IMR-90 (cell line): ENCODE measurements at regions not wholly inside any gene's neighbourhood (a gene's known extent, or its start where the extent isn't known, plus 50 kb on each side); places are given as distances from the start of the nearest gene placed in this dataset.

ENCODE experiments used
- ATAC-seq: fragments of 200-7000 bp; cut with Tn5 transposase; 2 replicates; pipeline ENCODE4 v1.9.1; 2020; ENCODE audit warnings: low read depth, mild to moderate bottlenecking, moderate library complexity
- BruUV-seq: library from RNA; stranded (reverse); fragments of 400-500 nt; replicated peaks from 2 replicates; lab custom pipeline; 2021; lab: Mats Ljungman, UMichigan
- CTCF ChIA-PET: fragments of 300-600 bp; formaldehyde crosslinking; extraction: SDS; loops from one replicate; lab custom pipeline; 2021; ENCODE audit warnings: antibody characterized with exemption; lab: Yijun Ruan, JAX
- POLR2A ChIA-PET: fragments of 300-600 bp; sonication (Branson Sonifier 250); formaldehyde crosslinking; loops from one replicate; lab custom pipeline; 2022; ENCODE audit warnings: antibody characterized with exemption; ENCODE audit not compliant: unreplicated experiment; lab: Charles Lee
- DNase-seq: peaks from one replicate; pipeline ENCODE4 v3.0.0; 2013
- H2AFZ ChIP-seq: replicated peaks from 2 replicates; pipeline ENCODE3; 2013; ENCODE audit warnings: low read length, mild to moderate bottlenecking; ENCODE audit not compliant: poor library complexity
- H2AK5ac ChIP-seq: 2 replicates; pipeline ENCODE4 v1.6.1; 2013; ENCODE audit warnings: low read depth, low read length, inconsistent platforms
- H2AK9ac ChIP-seq: replicated peaks from 2 replicates; pipeline ENCODE3; 2013; ENCODE audit warnings: mild to moderate bottlenecking, low read depth, low read length, moderate library complexity; ENCODE audit not compliant: poor library complexity
- H2BK120ac ChIP-seq: 2 replicates; pipeline ENCODE4 v1.6.1; 2013; ENCODE audit warnings: low read depth, low read length, inconsistent platforms
- H2BK15ac ChIP-seq: 3 replicates; pipeline ENCODE4 v1.6.1; 2013; ENCODE audit warnings: low read depth, low read length, inconsistent platforms
- H2BK20ac ChIP-seq: 2 replicates; pipeline ENCODE4 v1.6.1; 2013; ENCODE audit warnings: low read depth, mild to moderate bottlenecking, inconsistent platforms, low read length, moderate library complexity
- H2BK5ac ChIP-seq: 2 replicates; pipeline ENCODE4 v1.6.1; 2013; ENCODE audit warnings: mild to moderate bottlenecking, low read depth, low read length, inconsistent platforms; ENCODE audit not compliant: poor library complexity, severe bottlenecking
- H3K14ac ChIP-seq: replicated peaks from 2 replicates; pipeline ENCODE4 v1.6.1; 2013; ENCODE audit warnings: low read depth, low read length, inconsistent platforms
- H3K18ac ChIP-seq: 2 replicates; pipeline ENCODE4 v1.6.1; 2013; ENCODE audit warnings: low read depth, low read length, control low read depth
- H3K23ac ChIP-seq: 2 replicates; pipeline ENCODE4 v1.6.1; 2013; ENCODE audit warnings: low read depth, low read length, inconsistent platforms
- H3K27ac ChIP-seq: 2 replicates; pipeline ENCODE4 v1.5.1; 2013; ENCODE audit warnings: mild to moderate bottlenecking, control low read depth, low read length; ENCODE audit not compliant: insufficient read depth
- H3K27me3 ChIP-seq: 2 replicates; pipeline ENCODE4 v1.6.1; 2013; ENCODE audit warnings: low read length; ENCODE audit not compliant: control insufficient read depth, insufficient read depth
- H3K36me3 ChIP-seq: 2 replicates; pipeline ENCODE4 v1.6.1; 2013; ENCODE audit warnings: low read length, mixed read lengths; ENCODE audit not compliant: control insufficient read depth, insufficient read depth
- H3K4ac ChIP-seq: 2 replicates; pipeline ENCODE4 v1.6.1; 2013; ENCODE audit warnings: low read depth, low read length, inconsistent platforms
- H3K4me1 ChIP-seq: 2 replicates; pipeline ENCODE4 v1.6.1; 2013; ENCODE audit warnings: low read length, mixed read lengths; ENCODE audit not compliant: control insufficient read depth, insufficient read depth
- H3K4me2 ChIP-seq: 2 replicates; pipeline ENCODE4 v1.6.1; 2013; ENCODE audit warnings: low read depth, mild to moderate bottlenecking, control low read depth, low read length, moderate library complexity
- H3K4me3 ChIP-seq: 2 replicates; pipeline ENCODE4 v1.5.1; 2013; ENCODE audit warnings: low read depth, mild to moderate bottlenecking, control low read depth, low read length, moderate library complexity; ENCODE audit not compliant: insufficient read depth
- H3K56ac ChIP-seq: 2 replicates; pipeline ENCODE4 v1.6.1; 2013; ENCODE audit warnings: low read length, inconsistent platforms; ENCODE audit not compliant: insufficient read depth; ENCODE audit errors: extremely low read depth
- H3K79me1 ChIP-seq, 2 experiments: 2 replicates each; pipeline ENCODE4 v1.6.1; 2013; ENCODE audit warnings: low read length in 2 of 2, inconsistent platforms in 1 of 2, low read depth in 1 of 2
- H3K9ac ChIP-seq: 2 replicates; pipeline ENCODE4 v1.6.1; 2013; ENCODE audit warnings: low read depth, low read length, control low read depth
- H3K9me1 ChIP-seq: 2 replicates; pipeline ENCODE4 v1.6.1; 2013; ENCODE audit warnings: low read length, inconsistent platforms; ENCODE audit not compliant: insufficient read depth
- H3K9me3 ChIP-seq: 2 replicates; pipeline ENCODE4 v1.6.1; 2013; ENCODE audit warnings: low read length; ENCODE audit not compliant: control insufficient read depth, insufficient read depth
- H4K20me1 ChIP-seq: 2 replicates; pipeline ENCODE4 v1.6.1; 2013; ENCODE audit warnings: low read length, inconsistent platforms; ENCODE audit not compliant: insufficient read depth
- H4K5ac ChIP-seq: 2 replicates; pipeline ENCODE4 v1.6.1; 2013; ENCODE audit warnings: mild to moderate bottlenecking, low read depth, low read length, control low read depth
- H4K8ac ChIP-seq, 2 experiments: 2 replicates each; pipeline ENCODE4 v1.6.1; 2013; ENCODE audit warnings: low read depth in 2 of 2, low read length in 2 of 2, control low read depth in 1 of 2, inconsistent platforms in 1 of 2
- H4K91ac ChIP-seq: 2 replicates; pipeline ENCODE4 v1.6.1; 2013; ENCODE audit warnings: low read depth, low read length, inconsistent platforms; ENCODE audit not compliant: insufficient read depth
- BHLHE40 ChIP-seq: fragments of 150-350 bp; IDR thresholded peaks from 2 replicates; pipeline ENCODE4 v1.6.1; 2016; ENCODE audit warnings: mild to moderate bottlenecking, low read depth, low read length
- MAFK ChIP-seq: IDR thresholded peaks from 2 replicates; pipeline ENCODE4 v1.6.1; 2012; ENCODE audit warnings: low read depth, low read length, improper control_type of control experiment
- MXI1 ChIP-seq: IDR thresholded peaks from 2 replicates; pipeline ENCODE4 v1.6.1; 2012; ENCODE audit warnings: low read depth, mild to moderate bottlenecking, low read length, moderate library complexity, borderline replicate concordance
- POLR2A ChIP-seq: IDR thresholded peaks from 2 replicates; pipeline ENCODE4 v1.6.1; 2012; ENCODE audit warnings: mild to moderate bottlenecking, low read depth, low read length
- RAD21 ChIP-seq: IDR thresholded peaks from 2 replicates; pipeline ENCODE4 v1.6.1; 2012; ENCODE audit warnings: low read length, improper control_type of control experiment
- RCOR1 ChIP-seq: IDR thresholded peaks from 2 replicates; pipeline ENCODE4 v1.6.1; 2012; ENCODE audit warnings: mild to moderate bottlenecking, low read length, improper control_type of control experiment; ENCODE audit not compliant: insufficient replicate concordance
- RFX5 ChIP-seq: IDR thresholded peaks from 2 replicates; pipeline ENCODE4 v1.8.0; 2012; ENCODE audit warnings: low read depth, mild to moderate bottlenecking, low read length, moderate library complexity
- SMC3 ChIP-seq: fragments of 150-350 bp; IDR thresholded peaks from 2 replicates; pipeline ENCODE4 v1.6.1; 2016; ENCODE audit warnings: low read depth, mild to moderate bottlenecking, antibody characterized with exemption, low read length, moderate library complexity
- WGBS, 2 experiments: methylation state at CpG; one replicate each; pipeline versions ENCODE4 v1.1.5 to v1.1.7; 2013; ENCODE audit warnings: missing lambda C conversion rate in 2 of 2; ENCODE audit not compliant: insufficient read length in 1 of 2; ENCODE audit errors: extremely low coverage in 2 of 2; 5-methylcytosine and 5-hydroxymethylcytosine counted together
- dilution Hi-C: fragments of 300-500 bp; cut with HindIII; formaldehyde crosslinking; loops from one replicate; pipeline ENCODE4 v1.14.3; 2018; ENCODE audit warnings: low sequenced_read_pairs; ENCODE audit not compliant: unreplicated experiment
- in situ Hi-C: fragments of 300-500 bp; cut with MboI; formaldehyde crosslinking; loops from 3 replicates; pipeline ENCODE4 v1.14.3; 2019; ENCODE audit warnings: low sequenced_read_pairs, inconsistent platforms, mixed read lengths
- intact Hi-C: fragments of 100-400 bp; cut with micrococcal nuclease; formaldehyde crosslinking; loops from 2 replicates; pipeline ENCODE4 v1.10.0; 2022
- TF ChIP-seq, protein P1 (sequence below): fragments of 150-350 bp; IDR thresholded peaks from 2 replicates; pipeline ENCODE4 v1.6.1; 2016; ENCODE audit warnings: low read depth, mild to moderate bottlenecking, low read length, moderate library complexity, borderline replicate concordance
- TF ChIP-seq, protein P2 (sequence below): conservative IDR thresholded peaks from 2 replicates; pipeline ENCODE4 v1.5.1; 2012; ENCODE audit warnings: mild to moderate bottlenecking, low read depth, low read length, improper control_type of control experiment

- H2BK15ac ChIP-seq = no peak overlapping the region
- no peaks in the 10 kb centered on the region for H4K20me1 ChIP-seq
- H3K4me3 ChIP-seq = no peak overlapping the region
- ATAC-seq (no peak), DNase-seq (no peak)
- no peak overlapping the region for H3K56ac ChIP-seq
- no peaks in the 10 kb centered on the region for H3K27me3 ChIP-seq
- no peaks in the 10 kb centered on the region for H3K4me1 ChIP-seq
- H2AK5ac ChIP-seq = no peak overlapping the region
- H2AK9ac ChIP-seq = no peak overlapping the region
- H3K9me3 ChIP-seq = no peaks in the 10 kb centered on the region
- H3K36me3 ChIP-seq = no peaks in the 10 kb centered on the region
- ChIA-PET POLR2A (no interaction called here), CTCF (no interaction called here)
- H3K4ac ChIP-seq = no peak overlapping the region
- no peak overlapping the region for H4K5ac ChIP-seq
- no peak overlapping the region for H3K18ac ChIP-seq
- no peaks in the 10 kb centered on the region for H3K9me1 ChIP-seq
- intact Hi-C loops (no loop called here), dilution Hi-C loops (no loop called here), in situ Hi-C loops (no loop called here)
- no peak overlapping the region for H4K91ac ChIP-seq
- no TSS peak for BruUV-seq
- no peaks in the 10 kb centered on the region for H3K79me1 ChIP-seq
- no CpG with 5 or more reads among the region's 4 CpGs for WGBS, 2 experiments
- no peak overlapping the region for H2BK120ac ChIP-seq
- no peak overlapping the region for H2AFZ ChIP-seq
- no peak overlapping the region for H3K9ac ChIP-seq
- TF ChIP-seq, protein P1, sequence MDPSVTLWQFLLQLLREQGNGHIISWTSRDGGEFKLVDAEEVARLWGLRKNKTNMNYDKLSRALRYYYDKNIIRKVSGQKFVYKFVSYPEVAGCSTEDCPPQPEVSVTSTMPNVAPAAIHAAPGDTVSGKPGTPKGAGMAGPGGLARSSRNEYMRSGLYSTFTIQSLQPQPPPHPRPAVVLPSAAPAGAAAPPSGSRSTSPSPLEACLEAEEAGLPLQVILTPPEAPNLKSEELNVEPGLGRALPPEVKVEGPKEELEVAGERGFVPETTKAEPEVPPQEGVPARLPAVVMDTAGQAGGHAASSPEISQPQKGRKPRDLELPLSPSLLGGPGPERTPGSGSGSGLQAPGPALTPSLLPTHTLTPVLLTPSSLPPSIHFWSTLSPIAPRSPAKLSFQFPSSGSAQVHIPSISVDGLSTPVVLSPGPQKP = no peak
- TF ChIP-seq RFX5 (no peak), POLR2A (no peak), RAD21 (no peak), RCOR1 (no peak), MXI1 (no peak), BHLHE40 (no peak), SMC3 (no peak), MAFK (no peak)
- TF ChIP-seq, protein P2, sequence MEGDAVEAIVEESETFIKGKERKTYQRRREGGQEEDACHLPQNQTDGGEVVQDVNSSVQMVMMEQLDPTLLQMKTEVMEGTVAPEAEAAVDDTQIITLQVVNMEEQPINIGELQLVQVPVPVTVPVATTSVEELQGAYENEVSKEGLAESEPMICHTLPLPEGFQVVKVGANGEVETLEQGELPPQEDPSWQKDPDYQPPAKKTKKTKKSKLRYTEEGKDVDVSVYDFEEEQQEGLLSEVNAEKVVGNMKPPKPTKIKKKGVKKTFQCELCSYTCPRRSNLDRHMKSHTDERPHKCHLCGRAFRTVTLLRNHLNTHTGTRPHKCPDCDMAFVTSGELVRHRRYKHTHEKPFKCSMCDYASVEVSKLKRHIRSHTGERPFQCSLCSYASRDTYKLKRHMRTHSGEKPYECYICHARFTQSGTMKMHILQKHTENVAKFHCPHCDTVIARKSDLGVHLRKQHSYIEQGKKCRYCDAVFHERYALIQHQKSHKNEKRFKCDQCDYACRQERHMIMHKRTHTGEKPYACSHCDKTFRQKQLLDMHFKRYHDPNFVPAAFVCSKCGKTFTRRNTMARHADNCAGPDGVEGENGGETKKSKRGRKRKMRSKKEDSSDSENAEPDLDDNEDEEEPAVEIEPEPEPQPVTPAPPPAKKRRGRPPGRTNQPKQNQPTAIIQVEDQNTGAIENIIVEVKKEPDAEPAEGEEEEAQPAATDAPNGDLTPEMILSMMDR = no peak
- H3K23ac ChIP-seq = no peak overlapping the region
- H2BK5ac ChIP-seq = no peak overlapping the region
- no peak overlapping the region for H4K8ac ChIP-seq
- H2BK20ac ChIP-seq = no peak overlapping the region
- H3K14ac ChIP-seq = no peak overlapping the region
- no peak overlapping the region for H3K27ac ChIP-seq
- no peak overlapping the region for H3K4me2 ChIP-seq
Measured at GRCh38 chr4:56206258-56206657, 181.0 kb downstream of the AASDH start.
